Trophoblast cell (in vitro differentiated cells and primary cell): ENCODE measurements at regions not wholly inside any gene's neighbourhood (a gene's known extent, or its start where the extent isn't known, plus 50 kb on each side); places are given as distances from the start of the nearest gene placed in this dataset.
A peak's percentile ranks its signal among the peaks of the same experiment; 100 is the strongest.

ENCODE experiments used
- DNase-seq, 2 donors: peaks; one replicate each; pipeline ENCODE4 v3.0.0-alpha.2; 2016
- H2AFZ ChIP-seq: 2 replicates; pipeline ENCODE4 v1.6.1; 2013; ENCODE audit warnings: low read length, moderate library complexity, mild to moderate bottlenecking; ENCODE audit not compliant: insufficient read depth, poor library complexity
- H2AK5ac ChIP-seq: 2 replicates; pipeline ENCODE4 v1.6.1; 2013; ENCODE audit warnings: mild to moderate bottlenecking, low read length
- H2BK120ac ChIP-seq: 2 replicates; pipeline ENCODE4 v1.6.1; 2013; ENCODE audit warnings: low read length, mild to moderate bottlenecking, moderate library complexity; ENCODE audit not compliant: insufficient read depth, poor library complexity
- H2BK12ac ChIP-seq: 2 replicates; pipeline ENCODE4 v1.6.1; 2013; ENCODE audit warnings: mild to moderate bottlenecking, low read length, moderate library complexity
- H2BK5ac ChIP-seq: 2 replicates; pipeline ENCODE4 v1.6.1; 2013; ENCODE audit warnings: low read length, low read depth, moderate library complexity, mild to moderate bottlenecking; ENCODE audit not compliant: poor library complexity
- H3K14ac ChIP-seq: 2 replicates; pipeline ENCODE4 v1.6.1; 2013; ENCODE audit warnings: mild to moderate bottlenecking, low read length
- H3K18ac ChIP-seq: 2 replicates; pipeline ENCODE4 v1.6.1; 2013; ENCODE audit warnings: mild to moderate bottlenecking, low read length
- H3K23ac ChIP-seq: 2 replicates; pipeline ENCODE4 v1.6.1; 2013; ENCODE audit warnings: low read length
- H3K27ac ChIP-seq: 2 replicates; pipeline ENCODE4 v1.5.1; 2013; ENCODE audit warnings: low read depth, mild to moderate bottlenecking, inconsistent platforms, low read length, moderate library complexity
- H3K27me3 ChIP-seq: 2 replicates; pipeline ENCODE4 v1.6.1; 2013; ENCODE audit warnings: inconsistent platforms, mild to moderate bottlenecking, low read length, moderate library complexity; ENCODE audit not compliant: insufficient read depth
- H3K36me3 ChIP-seq, 2 experiments: 1 replicate in 1 of 2; 2 replicates in 1 of 2; pipeline ENCODE4 v1.6.1; 2013; ENCODE audit warnings: low read length in 2 of 2, mild to moderate bottlenecking in 2 of 2, moderate library complexity in 1 of 2; ENCODE audit not compliant: insufficient read depth in 2 of 2, control insufficient read depth in 1 of 2
- H3K4ac ChIP-seq: 2 replicates; pipeline ENCODE4 v1.6.1; 2013; ENCODE audit warnings: low read depth, mild to moderate bottlenecking, low read length, moderate library complexity
- H3K4me1 ChIP-seq, 2 experiments: 1 replicate in 1 of 2; 2 replicates in 1 of 2; pipeline ENCODE4 v1.6.1; 2013; ENCODE audit warnings: low read length in 2 of 2, mild to moderate bottlenecking in 2 of 2, moderate library complexity in 1 of 2; ENCODE audit not compliant: insufficient read depth in 2 of 2, control insufficient read depth in 1 of 2
- H3K4me2 ChIP-seq: 2 replicates; pipeline ENCODE4 v1.6.1; 2013; ENCODE audit warnings: inconsistent platforms, mild to moderate bottlenecking, low read length, moderate library complexity
- H3K4me3 ChIP-seq: 2 replicates; pipeline ENCODE4 v1.5.1; 2013; ENCODE audit warnings: mild to moderate bottlenecking, low read depth, low read length, inconsistent platforms
- H3K79me1 ChIP-seq: one replicate; pipeline ENCODE4 v1.6.1; 2013; ENCODE audit warnings: low read length
- H3K79me2 ChIP-seq: 2 replicates; pipeline ENCODE4 v1.6.1; 2013; ENCODE audit warnings: low read length, mild to moderate bottlenecking; ENCODE audit not compliant: control insufficient read depth, insufficient read depth, poor library complexity
- H3K9ac ChIP-seq: 2 replicates; pipeline ENCODE4 v1.6.1; 2013; ENCODE audit warnings: mild to moderate bottlenecking, low read length
- H3K9me3 ChIP-seq: 2 replicates; pipeline ENCODE4 v1.6.1; 2013; ENCODE audit warnings: low read depth, mild to moderate bottlenecking, control low read depth, inconsistent platforms, low read length; ENCODE audit not compliant: insufficient read depth
- H4K12ac ChIP-seq: 2 replicates; pipeline ENCODE4 v1.6.1; 2013; ENCODE audit warnings: low read depth, mild to moderate bottlenecking, low read length, moderate library complexity
- H4K8ac ChIP-seq: 2 replicates; pipeline ENCODE4 v1.6.1; 2013; ENCODE audit warnings: low read depth, mild to moderate bottlenecking, low read length, moderate library complexity
- H4K91ac ChIP-seq: one replicate; pipeline ENCODE4 v1.6.1; 2013; ENCODE audit warnings: low read depth, mild to moderate bottlenecking, low read length, moderate library complexity
- WGBS: extraction: QIAGEN DNeasy Blood & Tissue Kit; methylation state at CpG from one replicate; pipeline ENCODE4 v1.1.7; 2013; ENCODE audit warnings: missing lambda C conversion rate; ENCODE audit not compliant: insufficient read length, insufficient coverage; ENCODE audit errors: extremely low coverage; 5-methylcytosine and 5-hydroxymethylcytosine counted together

DNA sequence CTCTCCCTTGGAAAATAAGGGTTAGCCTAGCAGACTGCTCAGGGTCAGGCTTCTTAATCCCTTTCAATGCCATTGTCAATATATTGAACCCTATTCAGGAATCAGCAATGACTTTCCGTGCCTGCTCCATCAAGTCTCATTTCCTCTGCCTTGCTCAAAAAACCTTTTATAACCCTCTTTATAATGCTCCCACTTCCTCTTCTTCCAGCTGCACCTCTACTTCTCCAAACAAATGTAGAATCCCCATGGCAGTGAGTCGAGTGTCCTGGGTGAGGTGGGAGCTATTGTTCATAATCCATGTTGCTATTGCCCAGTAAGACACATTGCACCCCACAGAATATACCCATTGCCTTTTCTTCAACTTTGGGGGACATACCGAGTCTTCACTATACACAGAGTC lies 58.6 kb downstream of the OLIG1 start:
- Histone ChIP-seq H3K4me1 (no peaks in the 10 kb centered on the region), H3K23ac (no peak overlapping the region), H3K4ac (no peak overlapping the region), H3K27me3 (no peaks in the 10 kb centered on the region), H4K91ac (no peak overlapping the region), H3K79me2 (no peaks in the 10 kb centered on the region), H3K4me3 (no peak overlapping the region), H3K4me2 (no peak overlapping the region), H3K18ac (no peak overlapping the region), H2BK5ac (no peak overlapping the region), H3K79me1 (no peaks in the 10 kb centered on the region), H4K12ac (no peak overlapping the region), H3K9ac (no peak overlapping the region), H2AK5ac (no peak overlapping the region), H2AFZ (no peak overlapping the region), H3K36me3 (no peaks in the 10 kb centered on the region), H3K9me3 (no peaks in the 10 kb centered on the region), H2BK120ac (no peak overlapping the region), H2BK12ac (no peak overlapping the region), H4K8ac (no peak overlapping the region), H3K27ac (no peak overlapping the region), H3K14ac (no peak overlapping the region)
- DNase-seq, result no peak
- WGBS, result no CpG with 5 or more reads among the region's 3 CpGs

DNA sequence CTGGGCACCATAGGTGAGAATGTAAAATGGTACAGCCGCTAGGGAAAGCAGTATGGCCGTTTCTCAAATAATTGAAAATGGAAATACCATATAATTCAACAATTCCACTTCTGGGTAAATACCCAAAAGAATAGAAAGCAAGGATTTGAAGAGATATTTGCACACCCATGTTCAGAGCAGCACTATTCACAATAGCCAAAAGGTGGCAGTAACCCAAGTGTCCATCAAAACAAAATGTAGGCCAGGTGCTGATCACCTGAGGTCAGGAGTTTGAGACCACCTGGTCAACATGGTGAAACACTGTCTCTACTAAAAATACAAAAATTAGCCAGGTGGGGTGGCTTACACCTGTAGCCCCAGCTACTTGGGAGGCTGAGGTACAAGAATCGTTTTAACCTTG lies 62.1 kb downstream of the OLIG1 start:
- Histone ChIP-seq H3K4me1 (no peaks in the 10 kb centered on the region), H3K27me3 (no peaks in the 10 kb centered on the region), H2AK5ac (no peak overlapping the region), H3K79me2 (no peaks in the 10 kb centered on the region), H3K79me1 (no peaks in the 10 kb centered on the region), H2BK120ac (no peak overlapping the region), H3K4ac (no peak overlapping the region), H3K9ac (no peak overlapping the region), H3K4me3 (no peak overlapping the region), H4K91ac (no peak overlapping the region), H2BK12ac (no peak overlapping the region), H2BK5ac (no peak overlapping the region), H3K9me3 (no peaks in the 10 kb centered on the region), H3K27ac (no peak overlapping the region), H3K18ac (no peak overlapping the region), H3K36me3 (no peaks in the 10 kb centered on the region), H4K12ac (no peak overlapping the region), H2AFZ (no peak overlapping the region), H3K23ac (no peak overlapping the region), H4K8ac (no peak overlapping the region), H3K4me2 (no peak overlapping the region), H3K14ac (no peak overlapping the region)
- DNase-seq, result peak in 1 of 2 donors; percentile 16
- no CpG with 5 or more reads among the region's 3 CpGs for WGBS

DNA sequence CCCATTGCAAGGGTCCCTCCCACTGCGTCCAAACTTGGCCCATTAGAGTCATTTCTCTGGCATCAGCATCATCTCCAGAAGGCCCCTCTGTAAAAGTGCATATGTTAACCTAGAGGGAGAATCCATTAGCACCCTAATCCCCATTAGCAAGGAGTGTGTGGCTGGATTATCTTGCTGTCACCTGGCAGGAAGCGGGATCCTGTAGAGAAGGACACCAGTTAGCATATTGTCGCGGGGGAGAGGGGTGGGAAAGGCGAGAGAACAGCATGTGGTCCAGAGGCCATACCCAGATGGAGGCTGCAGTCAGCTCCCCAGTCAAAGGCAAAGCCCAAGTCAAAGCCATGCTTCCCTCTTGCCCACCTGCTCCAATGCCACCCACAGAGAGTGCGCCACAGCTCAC lies 64.0 kb downstream of the OLIG1 start:
- Histone ChIP-seq H3K27me3 (no peaks in the 10 kb centered on the region), H3K4me1 (no peaks in the 10 kb centered on the region), H2BK12ac (no peak overlapping the region), H3K79me2 (no peaks in the 10 kb centered on the region), H2AFZ (no peak overlapping the region), H3K18ac (no peak overlapping the region), H3K79me1 (no peaks in the 10 kb centered on the region), H2AK5ac (no peak overlapping the region), H2BK120ac (no peak overlapping the region), H3K9me3 (no peaks in the 10 kb centered on the region), H4K8ac (no peak overlapping the region), H3K27ac (no peak overlapping the region), H3K4ac (no peak overlapping the region), H2BK5ac (no peak overlapping the region), H4K12ac (no peak overlapping the region), H3K36me3 (no peaks in the 10 kb centered on the region), H4K91ac (no peak overlapping the region), H3K9ac (no peak overlapping the region), H3K23ac (no peak overlapping the region), H3K14ac (no peak overlapping the region), H3K4me3 (no peak overlapping the region), H3K4me2 (no peak overlapping the region)
- no peak for DNase-seq
- WGBS, result no CpG with 5 or more reads among the region's 6 CpGs

DNA sequence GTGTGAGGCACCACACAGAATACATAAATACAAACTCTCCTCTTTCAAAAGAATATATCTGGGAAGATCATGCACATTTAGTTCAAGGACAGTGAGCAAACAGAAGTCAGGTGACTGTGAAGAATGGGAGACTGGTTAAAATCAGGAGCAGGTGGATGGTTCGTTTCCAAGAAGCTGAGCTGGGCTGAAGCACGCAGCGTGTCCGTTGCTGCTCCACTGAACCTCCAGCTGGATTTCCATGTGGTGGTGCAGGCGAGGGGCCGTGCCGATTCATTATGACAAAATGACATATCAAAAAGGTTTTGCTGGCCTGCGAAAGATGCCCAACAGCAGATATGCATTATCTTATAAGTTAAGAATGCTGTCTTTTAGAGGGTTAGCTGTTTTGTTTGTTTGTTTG lies 66.0 kb downstream of the OLIG1 start:
- no peak overlapping the region for H3K27ac ChIP-seq
- no peak overlapping the region for H3K9ac ChIP-seq
- no peak overlapping the region for H3K23ac ChIP-seq
- no peaks in the 10 kb centered on the region for H3K79me2 ChIP-seq
- no peak overlapping the region for H2BK5ac ChIP-seq
- no peaks in the 10 kb centered on the region for H3K4me1 ChIP-seq
- no peak overlapping the region for H3K18ac ChIP-seq
- H3K4ac ChIP-seq, result no peak overlapping the region
- DNase-seq, result peak in 1 of 2 donors; percentile 24
- H3K27me3 ChIP-seq, result no peaks in the 10 kb centered on the region
- H4K12ac ChIP-seq, result no peak overlapping the region
- H3K79me1 ChIP-seq, result no peaks in the 10 kb centered on the region
- no peak overlapping the region for H2BK12ac ChIP-seq
- no peaks in the 10 kb centered on the region for H3K9me3 ChIP-seq
- no peak overlapping the region for H3K4me3 ChIP-seq
- H3K4me2 ChIP-seq, result no peak overlapping the region
- H4K91ac ChIP-seq, result no peak overlapping the region
- WGBS, result no CpG with 5 or more reads among the region's 8 CpGs
- no peaks in the 10 kb centered on the region for H3K36me3 ChIP-seq
- H3K14ac ChIP-seq, result no peak overlapping the region
- H4K8ac ChIP-seq, result no peak overlapping the region
- no peak overlapping the region for H2AFZ ChIP-seq
- no peak overlapping the region for H2BK120ac ChIP-seq
- H2AK5ac ChIP-seq, result no peak overlapping the region
